Keratinocyte (primary cell): ENCODE measurements at regions not wholly inside any gene's neighbourhood (a gene's known extent, or its start where the extent isn't known, plus 50 kb on each side); places are given as distances from the start of the nearest gene placed in this dataset.

Experiments
- DNase-seq: peaks from one replicate; pipeline ENCODE4 v3.0.0-alpha.2; 2011; ENCODE audit warnings: low read depth, missing footprints, low spot score
- FAIRE-seq: peaks from 2 replicates; lab custom pipeline; 2011; peaks lifted over from hg19 to GRCh38; lab: Jason Lieb, UNC
- H2AFZ ChIP-seq: 2 replicates; pipeline ENCODE4 v1.6.0; 2012; ENCODE audit warnings: low read length, control low read depth, inconsistent platforms; ENCODE audit not compliant: control insufficient read depth
- H3K27ac ChIP-seq: 2 replicates; pipeline ENCODE4 v1.5.1; 2011; ENCODE audit warnings: low read length; ENCODE audit not compliant: control insufficient read depth, insufficient read depth
- H3K27me3 ChIP-seq: 3 replicates; pipeline ENCODE4 v1.6.0; 2011; ENCODE audit warnings: low read length; ENCODE audit not compliant: control insufficient read depth, insufficient read depth; ENCODE audit errors: extremely low read depth
- H3K36me3 ChIP-seq, 2 experiments: 2 replicates in 1 of 2; 3 replicates in 1 of 2; pipeline ENCODE4 v1.5.1; 2011; ENCODE audit warnings: low read length in 2 of 2, mild to moderate bottlenecking in 1 of 2; ENCODE audit not compliant: control insufficient read depth in 2 of 2, insufficient read depth in 2 of 2; ENCODE audit errors: extremely low read depth in 1 of 2
- H3K4me1 ChIP-seq: 3 replicates; pipeline ENCODE4 v1.5.1; 2011; ENCODE audit warnings: low read length; ENCODE audit not compliant: control insufficient read depth, insufficient read depth; ENCODE audit errors: extremely low read depth
- H3K4me2 ChIP-seq: 3 replicates; pipeline ENCODE4 v1.6.0; 2011; ENCODE audit warnings: low read depth, low read length; ENCODE audit not compliant: control insufficient read depth, insufficient read depth; ENCODE audit errors: extremely low read depth
- H3K4me3 ChIP-seq, 3 experiments: fragments of 200-600 bp in 1 of 3; sonication (generic) in 1 of 3; 2 replicates in 2 of 3; 3 replicates in 1 of 3; pipeline ENCODE4 v1.5.1; 2011 to 2016; ENCODE audit warnings: low read length in 3 of 3, mild to moderate bottlenecking in 3 of 3, control low read depth in 2 of 3, inconsistent platforms in 1 of 3, low read depth in 1 of 3, mixed read lengths in 1 of 3, mixed run types in 1 of 3, moderate library complexity in 1 of 3; ENCODE audit not compliant: control insufficient read depth in 2 of 3, insufficient read depth in 2 of 3; ENCODE audit errors: extremely low read depth in 1 of 3
- H3K79me2 ChIP-seq: 2 replicates; pipeline ENCODE4 v1.6.0; 2012; ENCODE audit warnings: low read length; ENCODE audit not compliant: control insufficient read depth, insufficient read depth
- H3K9ac ChIP-seq: 3 replicates; pipeline ENCODE4 v1.6.0; 2011; ENCODE audit warnings: low read length; ENCODE audit not compliant: control insufficient read depth, insufficient read depth; ENCODE audit errors: extremely low read depth
- H3K9me1 ChIP-seq: 3 replicates; pipeline ENCODE4 v1.6.0; 2011; ENCODE audit warnings: low read length; ENCODE audit not compliant: control insufficient read depth, insufficient read depth; ENCODE audit errors: extremely low read depth
- H3K9me3 ChIP-seq: 2 replicates; pipeline ENCODE4 v1.5.1; 2012; ENCODE audit warnings: low read depth, low read length; ENCODE audit not compliant: control insufficient read depth
- H4K20me1 ChIP-seq: 3 replicates; pipeline ENCODE4 v1.6.0; 2011; ENCODE audit warnings: low read length; ENCODE audit not compliant: control insufficient read depth, insufficient read depth; ENCODE audit errors: extremely low read depth
- CTCF ChIP-seq, 3 experiments: IDR thresholded peaks in 1 of 3; conservative IDR thresholded peaks in 1 of 3; optimal IDR thresholded peaks in 1 of 3; 2 replicates in 2 of 3; 3 replicates in 1 of 3; pipeline versions ENCODE3 to v1.5.1; 2011; ENCODE audit warnings: low read length in 3 of 3, mild to moderate bottlenecking in 3 of 3, moderate library complexity in 2 of 3, control low read depth in 1 of 3, inconsistent platforms in 1 of 3; ENCODE audit not compliant: insufficient read depth in 2 of 3; ENCODE audit errors: extremely low read depth in 1 of 3
- EZH2 ChIP-seq: IDR thresholded peaks from one replicate; pipeline ENCODE4 v1.6.1; 2012; ENCODE audit warnings: inconsistent platforms, mild to moderate bottlenecking, low read length, moderate library complexity
- dilution Hi-C: fragments of 300-500 bp; cut with MboI; formaldehyde crosslinking; loops from one replicate; pipeline ENCODE4 v1.7.0; 2020; ENCODE audit warnings: low sequenced_read_pairs; ENCODE audit not compliant: extremely low pct_ligation_motif_present

GRCh38 chr4:119692001-119692400, 63.4 kb upstream of the PDE5A start:
- no peaks in the 10 kb centered on the region for H3K9me1 ChIP-seq
- H3K4me2 ChIP-seq, result no peak overlapping the region
- no peaks in the 10 kb centered on the region for H3K4me1 ChIP-seq
- no peaks in the 10 kb centered on the region for H3K27me3 ChIP-seq
- no peaks in the 10 kb centered on the region for H3K79me2 ChIP-seq
- dilution Hi-C loops, result no loop called here
- H3K9ac ChIP-seq, result no peak overlapping the region
- no peak overlapping the region for H3K4me3 ChIP-seq
- no peak overlapping the region for H3K27ac ChIP-seq
- H4K20me1 ChIP-seq, result no peaks in the 10 kb centered on the region
- no peak for FAIRE-seq
- H3K9me3 ChIP-seq, result no peaks in the 10 kb centered on the region
- TF ChIP-seq CTCF (optimal IDR thresholded peaks at IDR 0.05 in 1 of 3, IDR thresholded peaks at IDR 0.05 in 1 of 3, conservative IDR thresholded peaks at IDR 0.05 in 1 of 3; ENCODE audit: extremely low read depth in 1 of 3, insufficient read depth in 2 of 3, low read length in 3 of 3), result no peak
- TF ChIP-seq EZH2, result no peak
- no peaks in the 10 kb centered on the region for H3K36me3 ChIP-seq
- no peak for DNase-seq
- no peak overlapping the region for H2AFZ ChIP-seq

GRCh38 chr4:119690871-119691270, 62.3 kb upstream of the PDE5A start:
- FAIRE-seq, result peak; percentile 9
- H3K4me2 ChIP-seq, result no peak overlapping the region
- no peak overlapping the region for H3K9ac ChIP-seq
- no peak overlapping the region for H2AFZ ChIP-seq
- H3K9me3 ChIP-seq, result no peaks in the 10 kb centered on the region
- DNase-seq, result no peak
- H4K20me1 ChIP-seq, result no peaks in the 10 kb centered on the region
- H3K36me3 ChIP-seq, result no peaks in the 10 kb centered on the region
- no peaks in the 10 kb centered on the region for H3K27me3 ChIP-seq
- TF ChIP-seq EZH2 (no peak), CTCF (optimal IDR thresholded peaks at IDR 0.05 in 1 of 3, IDR thresholded peaks at IDR 0.05 in 1 of 3, conservative IDR thresholded peaks at IDR 0.05 in 1 of 3; ENCODE audit: extremely low read depth in 1 of 3, insufficient read depth in 2 of 3, low read length in 3 of 3) (no peak)
- H3K27ac ChIP-seq, result no peak overlapping the region
- H3K79me2 ChIP-seq, result no peaks in the 10 kb centered on the region
- H3K4me3 ChIP-seq, result no peak overlapping the region
- H3K9me1 ChIP-seq, result no peaks in the 10 kb centered on the region
- dilution Hi-C loops, result no loop called here
- H3K4me1 ChIP-seq, result no peaks in the 10 kb centered on the region
